Right ventricle myocardium superior (tissue), 1 donor: ENCODE measurements at regions not wholly inside any gene's neighbourhood (a gene's known extent, or its start where the extent isn't known, plus 50 kb on each side); places are given as distances from the start of the nearest gene placed in this dataset.
"Not testable (repeated sequence)": the region's sequence is repeated elsewhere in the genome, so short reads cannot be mapped to it uniquely, and the experiment has no call there.

Experiments used
- ATAC-seq: fragments of 200-7000 bp; cut with Tn5 transposase; one replicate; pipeline ENCODE4 v1.9.1; 2020; ENCODE audit warnings: mild to moderate bottlenecking; ENCODE audit not compliant: poor library complexity
- DNase-seq: peaks from one replicate; pipeline ENCODE4 v3.0.0-alpha.2; 2020
- intact Hi-C: fragments of 100-400 bp; cut with DNase I; formaldehyde crosslinking; loops from one replicate; pipeline ENCODE4 v1.11.2; 2022
- donor health status: DM: no; HTN: yes; CAD: no; lungs with severe emphysema.

DNA sequence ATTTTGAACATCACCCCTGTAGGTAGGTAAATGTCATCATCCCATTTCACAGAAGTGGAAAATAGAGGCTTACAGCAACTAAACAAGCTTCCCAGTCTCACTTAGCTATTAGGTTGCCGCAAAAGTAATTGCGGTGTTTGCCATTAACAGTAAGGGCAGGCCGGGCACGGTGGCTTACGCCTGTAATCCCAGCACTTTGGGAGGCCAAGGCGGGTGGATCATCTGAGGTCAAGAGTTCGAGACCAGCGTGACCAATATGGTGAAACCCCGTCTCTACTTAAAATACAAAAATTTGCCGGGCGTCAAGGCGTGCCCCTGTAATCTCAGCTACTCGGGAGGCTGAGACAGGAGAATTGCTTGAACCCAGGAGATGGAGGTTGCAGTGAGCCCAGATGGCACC is 179.7 kb downstream of the IRF8 start:
- intact Hi-C loops: loop anchor here (10.0 kb wide), 1 partner anchor 64 kb away; no protein-coding TSS in a partner anchor
- peak; percentile 10 for DNase-seq
- ATAC-seq: not testable (repeated sequence)

- intact Hi-C loops: loop anchor here (10.0 kb wide), 1 partner anchor 65 kb away; no protein-coding TSS in a partner anchor
- no peak for ATAC-seq
- DNase-seq: no peak
Measured at GRCh38 chr16:86079255-86079885, 180.4 kb downstream of the IRF8 start.

DNA sequence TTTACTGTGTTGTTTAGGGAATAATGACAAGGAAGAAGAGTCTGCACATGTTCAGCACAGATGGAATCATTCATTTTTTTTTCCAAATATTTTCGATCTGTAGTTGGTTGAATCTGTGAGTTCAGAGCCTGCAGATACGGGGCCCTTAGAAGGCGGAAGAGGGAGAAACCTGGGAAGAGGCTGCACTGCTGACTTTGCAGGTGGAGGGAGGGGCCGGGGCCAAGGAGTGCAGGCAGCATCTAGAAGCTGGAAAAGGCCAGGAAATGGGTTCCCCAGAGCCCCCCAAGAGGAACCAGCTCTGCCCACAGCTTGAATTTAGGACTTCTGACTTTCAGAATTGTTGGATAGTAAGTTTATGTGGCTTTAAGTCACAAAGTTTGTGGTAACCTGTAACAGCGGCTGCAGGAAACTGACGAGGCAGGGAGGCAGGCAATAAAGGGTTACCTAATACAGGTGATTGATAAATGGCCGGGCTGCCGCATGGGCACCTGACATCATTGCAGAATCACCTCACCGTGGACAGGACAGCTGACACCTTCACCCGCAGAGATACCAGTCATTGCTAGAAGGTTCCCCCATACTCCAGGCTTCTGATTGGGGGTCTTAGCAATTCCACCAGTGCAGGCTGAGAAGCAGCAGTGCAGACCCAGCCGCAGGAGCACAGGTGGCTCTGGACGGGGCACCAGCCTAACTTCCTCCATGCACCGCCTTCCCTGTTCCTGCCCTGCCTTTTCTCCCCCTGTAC is 181.3 kb downstream of the IRF8 start:
- ATAC-seq: no peak
- DNase-seq: no peak
- intact Hi-C loops: no loop called here

- intact Hi-C loops: no loop called here
- DNase-seq (no peak), ATAC-seq (no peak)
Measured at GRCh38 chr16:86080982-86081381, 182.0 kb downstream of the IRF8 start.

DNA sequence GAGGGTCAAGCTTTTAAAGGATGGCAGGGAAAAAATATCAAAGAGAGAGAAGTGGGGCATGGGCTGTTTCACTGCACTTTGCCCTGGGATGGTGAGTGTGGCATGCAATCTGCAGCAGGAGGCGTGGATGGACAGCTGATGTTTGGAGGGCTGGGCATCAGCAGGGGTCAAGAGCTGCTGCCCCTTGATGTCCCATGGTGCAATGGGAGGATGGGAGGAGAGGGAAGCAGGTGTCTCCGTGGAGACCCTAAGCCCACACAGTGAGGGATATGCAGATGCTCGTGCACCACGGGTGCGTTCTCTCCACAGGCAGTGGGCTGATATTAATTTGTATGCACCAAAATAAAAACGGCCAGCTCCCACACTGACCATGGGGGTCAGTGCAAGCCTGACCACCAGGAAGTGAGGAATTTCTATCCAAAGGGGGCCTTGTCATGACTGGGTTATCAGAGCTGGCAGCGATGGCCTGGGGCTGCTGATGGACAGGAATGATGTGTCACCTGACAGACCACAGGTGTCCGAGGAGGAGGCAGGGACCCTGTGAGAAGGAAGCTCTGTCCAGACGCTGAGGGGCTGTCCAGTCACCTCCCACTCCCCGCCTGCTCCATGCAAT is 183.6 kb downstream of the IRF8 start:
- intact Hi-C loops: no loop called here
- DNase-seq (no peak), ATAC-seq (no peak)

DNA sequence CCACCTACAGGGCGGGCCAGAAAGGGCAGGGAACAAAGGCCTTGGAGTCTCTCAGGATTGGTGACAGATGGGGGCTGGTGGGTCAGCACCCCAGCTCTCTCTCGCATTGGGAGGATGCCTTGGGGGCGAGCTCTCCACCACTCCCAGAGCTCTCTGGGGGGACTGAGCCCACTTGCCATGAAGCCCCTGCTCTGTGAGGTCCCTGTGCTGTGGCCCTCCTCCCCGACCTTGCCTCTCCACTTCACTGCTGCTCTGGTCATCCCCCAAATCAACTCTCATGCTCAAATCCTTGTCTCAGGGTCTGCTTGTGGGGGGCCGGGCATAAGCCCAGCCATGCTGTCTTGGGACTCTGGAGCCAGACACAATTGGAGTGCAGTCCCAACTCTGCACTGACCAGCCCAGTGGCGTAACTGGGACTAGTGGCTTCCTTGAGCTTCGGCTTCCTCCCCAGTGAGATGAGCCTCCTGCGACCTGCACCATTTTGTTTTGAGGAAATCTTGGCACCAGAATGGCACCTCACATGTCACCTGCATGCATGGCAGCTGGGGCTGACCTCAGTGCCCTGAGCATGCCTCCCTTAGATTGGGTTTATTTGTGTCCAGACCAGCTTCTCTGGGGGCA is 184.5 kb downstream of the IRF8 start:
- intact Hi-C loops: no loop called here
- ATAC-seq (no peak), DNase-seq (no peak)

GRCh38 chr16:86085161-86085611 is 186.2 kb downstream of the IRF8 start:
- intact Hi-C loops: no loop called here
- ATAC-seq: no peak

DNA sequence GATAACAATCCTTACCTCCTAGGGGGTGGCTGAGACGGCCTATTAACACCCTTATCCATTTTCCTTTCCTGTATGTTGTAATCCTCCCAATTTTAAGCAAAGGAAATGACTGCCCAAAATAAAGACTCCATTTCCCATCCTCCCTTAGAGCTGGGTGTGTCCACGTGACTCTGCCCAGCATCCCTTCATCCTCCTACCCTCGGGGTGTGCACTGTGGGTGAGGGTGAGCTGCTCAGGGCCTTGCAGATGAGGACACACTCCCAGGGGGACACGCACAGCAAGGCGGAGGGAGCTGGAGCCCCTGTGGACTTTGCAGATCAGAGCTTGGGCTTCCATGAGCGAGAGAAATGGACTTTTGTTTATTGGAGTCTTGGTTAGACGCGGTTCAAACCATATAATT is 186.8 kb downstream of the IRF8 start:
- ATAC-seq: no peak
- no peak for DNase-seq
- intact Hi-C loops: no loop called here

More at GRCh38 chr16:86085161-86085611, 186.2 kb downstream of the IRF8 start:
- no peak for DNase-seq

DNA sequence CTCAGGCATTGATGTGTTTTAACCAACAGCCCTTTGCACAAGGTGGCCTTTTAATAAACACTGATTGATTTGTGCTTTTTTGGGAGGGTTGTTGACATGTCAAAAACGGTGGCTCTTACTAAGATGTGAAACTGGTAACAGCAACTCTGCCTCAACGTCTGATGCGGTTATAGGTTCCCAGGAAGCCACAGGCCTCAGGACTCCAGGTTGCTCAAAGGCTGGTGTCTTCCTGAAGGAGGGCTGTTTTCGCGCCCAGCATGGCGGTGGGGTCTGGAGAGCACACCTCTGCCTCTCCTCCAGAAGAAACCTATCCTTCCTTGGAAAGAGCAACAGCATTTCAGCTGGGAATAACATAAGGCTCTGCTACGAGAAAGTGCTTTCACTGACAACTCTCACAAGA is 187.5 kb downstream of the IRF8 start:
- intact Hi-C loops: no loop called here
- DNase-seq (no peak), ATAC-seq (no peak)

DNA sequence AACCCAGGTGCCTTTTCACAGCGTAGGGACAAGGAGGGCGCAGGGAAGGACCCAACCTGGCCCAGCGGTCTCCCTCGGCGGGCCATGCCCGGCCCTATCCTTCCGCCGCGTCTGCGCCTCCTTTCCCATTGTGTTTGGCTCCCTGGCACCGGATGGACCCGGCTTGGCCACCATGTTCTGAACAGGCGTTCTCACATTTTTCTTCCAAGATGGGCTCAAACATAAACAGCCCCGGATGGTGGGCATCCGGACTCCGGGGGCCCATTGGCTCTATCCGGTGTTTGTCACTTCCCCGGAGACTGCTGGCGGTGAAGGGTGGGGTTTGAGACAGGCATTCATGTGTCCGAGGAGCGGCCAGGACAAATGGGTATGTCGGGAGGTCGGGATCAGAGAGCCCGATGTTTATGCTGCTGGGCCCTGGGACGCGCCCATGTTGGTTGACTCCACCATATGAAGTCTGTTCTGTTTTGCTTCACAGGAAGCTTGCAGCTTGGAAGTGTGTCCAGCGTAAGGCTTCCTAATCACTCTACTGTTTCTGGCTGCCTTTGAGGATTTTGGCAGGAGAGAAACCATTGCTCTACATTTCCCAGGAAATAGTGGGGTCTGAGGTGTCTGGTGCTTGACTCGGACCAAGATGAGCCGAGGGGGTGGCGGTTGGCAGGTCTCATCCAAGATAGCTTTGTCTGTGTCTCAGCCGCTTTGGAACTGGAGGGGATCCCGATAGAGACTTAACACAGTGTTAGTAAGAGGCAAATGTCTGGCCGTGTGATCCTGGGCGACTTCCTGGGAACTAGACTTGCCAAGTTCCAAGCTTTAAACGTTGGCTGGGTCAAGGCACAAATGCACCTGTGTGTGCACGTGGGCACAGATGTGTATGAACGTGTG is 188.3 kb downstream of the IRF8 start:
- ATAC-seq (no peak), DNase-seq (no peak)
- intact Hi-C loops: no loop called here

GRCh38 chr16:86087896-86088230 is 188.9 kb downstream of the IRF8 start:
- DNase-seq (no peak), ATAC-seq (no peak)
- intact Hi-C loops: no loop called here

GRCh38 chr16:86088287-86088686 is 189.3 kb downstream of the IRF8 start:
- intact Hi-C loops: no loop called here
- no peak for DNase-seq
- no peak for ATAC-seq

GRCh38 chr16:86088816-86089215 is 189.9 kb downstream of the IRF8 start:
- ATAC-seq: no peak
- intact Hi-C loops: no loop called here
- DNase-seq: no peak

- DNase-seq: no peak
- ATAC-seq: no peak
- intact Hi-C loops: no loop called here
Measured at GRCh38 chr16:86089334-86089900, 190.5 kb downstream of the IRF8 start.

- intact Hi-C loops: no loop called here
- ATAC-seq (no peak), DNase-seq (no peak)
Measured at GRCh38 chr16:86089991-86090390, 191.0 kb downstream of the IRF8 start.

DNA sequence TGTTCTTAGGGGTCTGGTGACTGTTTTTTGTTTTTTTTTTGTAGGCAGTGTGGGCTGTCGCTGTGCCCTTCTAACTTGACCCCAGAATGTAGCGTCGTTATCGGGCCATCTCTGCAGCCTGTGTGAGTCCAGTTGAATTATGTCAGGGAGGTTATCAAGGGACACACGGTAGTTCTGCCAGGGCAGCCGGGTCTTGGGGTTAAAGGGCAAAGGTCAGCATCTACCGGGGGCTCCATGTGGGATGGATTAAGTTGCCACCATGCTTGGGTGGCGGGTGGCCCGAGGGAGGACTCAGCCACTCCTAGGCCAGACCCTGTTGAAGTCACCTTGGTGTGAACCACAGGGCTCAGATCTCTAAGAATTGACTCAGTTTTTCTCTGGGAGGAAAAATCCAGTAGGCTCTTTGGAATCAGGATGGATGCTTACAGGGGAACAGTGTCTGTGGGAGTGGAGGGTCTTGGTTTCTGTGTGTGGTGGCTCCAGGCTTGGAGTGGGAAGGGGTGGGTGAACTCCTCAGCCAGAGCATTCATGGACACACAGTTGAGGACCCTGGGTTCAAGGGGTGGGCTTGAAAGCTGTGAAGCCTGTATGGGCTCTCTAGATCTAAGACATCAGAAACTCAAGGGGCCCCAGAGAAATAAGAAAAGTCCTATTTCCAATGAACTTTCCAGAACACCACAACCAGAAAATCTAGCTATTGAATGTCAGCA is 191.7 kb downstream of the IRF8 start:
- intact Hi-C loops: no loop called here
- ATAC-seq (no peak), DNase-seq (no peak)

GRCh38 chr16:86091976-86092375 is 193.0 kb downstream of the IRF8 start:
- DNase-seq: no peak
- intact Hi-C loops: no loop called here
- ATAC-seq: no peak
